Liver (tissue), 8 donors: ENCODE measurements at regions not wholly inside any gene's neighbourhood (a gene's known extent, or its start where the extent isn't known, plus 50 kb on each side); places are given as distances from the start of the nearest gene placed in this dataset.

ENCODE experiments used
- DNase-seq: peaks from one replicate; pipeline ENCODE4 v3.0.0-alpha.2; 2017; ENCODE audit warnings: low spot score
- H3K27ac ChIP-seq, 2 donors: one replicate each; pipeline ENCODE4 v1.7.0; 2013; ENCODE audit warnings: inconsistent platforms in 2 of 2, low read length in 2 of 2, control low read depth in 1 of 2, low read depth in 1 of 2, mild to moderate bottlenecking in 1 of 2
- H3K27me3 ChIP-seq, 4 donors: one replicate each; pipeline versions ENCODE4 v1.6.1 to v1.7.0; 2013; ENCODE audit warnings: low read length in 3 of 4, inconsistent platforms in 1 of 4, mild to moderate bottlenecking in 1 of 4, moderate library complexity in 1 of 4; ENCODE audit not compliant: control insufficient read depth in 4 of 4, insufficient read depth in 4 of 4
- H3K36me3 ChIP-seq, 4 donors: one replicate each; pipeline versions ENCODE4 v1.6.1 to v1.7.0; 2013; ENCODE audit warnings: low read length in 3 of 4, mild to moderate bottlenecking in 3 of 4, low read depth in 1 of 4, moderate library complexity in 1 of 4; ENCODE audit not compliant: control insufficient read depth in 4 of 4, insufficient read depth in 3 of 4
- H3K4me1 ChIP-seq, 4 donors: one replicate each; pipeline versions ENCODE4 v1.6.1 to v1.7.0; 2013; ENCODE audit warnings: low read length in 3 of 4, mild to moderate bottlenecking in 3 of 4, moderate library complexity in 1 of 4; ENCODE audit not compliant: control insufficient read depth in 4 of 4, insufficient read depth in 4 of 4
- H3K4me3 ChIP-seq, 3 donors: one replicate each; pipeline versions ENCODE4 v1.6.1 to v1.7.0; 2013; ENCODE audit warnings: low read length in 3 of 3, control low read depth in 1 of 3, low read depth in 1 of 3, mild to moderate bottlenecking in 1 of 3
- H3K9ac ChIP-seq, 2 donors: one replicate each; pipeline ENCODE4 v1.7.0; 2013; ENCODE audit warnings: low read length in 2 of 2, mild to moderate bottlenecking in 2 of 2, moderate library complexity in 2 of 2, control low read depth in 1 of 2, low read depth in 1 of 2
- H3K9me3 ChIP-seq, 4 donors: one replicate each; pipeline versions ENCODE4 v1.6.1 to v1.7.0; 2013; ENCODE audit warnings: low read length in 3 of 4; ENCODE audit not compliant: control insufficient read depth in 4 of 4
- EGR1 ChIP-seq, 2 donors: IDR thresholded peaks; 2 replicates each; pipeline ENCODE4 v1.6.1; 2016 to 2018; ENCODE audit warnings: antibody characterized with exemption in 2 of 2, low read depth in 2 of 2
- FOXA1 ChIP-seq: IDR thresholded peaks from 2 replicates; pipeline ENCODE4 v1.6.1; 2016; ENCODE audit warnings: antibody characterized with exemption
- FOXA2 ChIP-seq: IDR thresholded peaks from 2 replicates; pipeline ENCODE4 v1.6.1; 2016; ENCODE audit warnings: antibody characterized with exemption
- GABPA ChIP-seq, 2 donors: IDR thresholded peaks in 1 of 2; conservative IDR thresholded peaks in 1 of 2; 2 replicates each; pipeline ENCODE4 v1.6.1; 2016; ENCODE audit warnings: antibody characterized with exemption in 2 of 2, mild to moderate bottlenecking in 1 of 2, moderate library complexity in 1 of 2
- HNF4A ChIP-seq, 2 donors: conservative IDR thresholded peaks; 2 replicates each; pipeline ENCODE4 v1.6.1; 2016; ENCODE audit warnings: antibody characterized with exemption in 2 of 2, mild to moderate bottlenecking in 2 of 2
- HNF4G ChIP-seq: IDR thresholded peaks from 2 replicates; pipeline ENCODE4 v1.6.1; 2016; ENCODE audit warnings: antibody characterized with exemption
- JUND ChIP-seq, 2 donors: IDR thresholded peaks; 2 replicates each; pipeline ENCODE4 v1.6.1; 2016; ENCODE audit warnings: antibody characterized with exemption in 2 of 2
- NR2F2 ChIP-seq: IDR thresholded peaks from 2 replicates; pipeline ENCODE4 v1.6.1; 2016; ENCODE audit warnings: antibody characterized with exemption
- RAD21 ChIP-seq, 2 donors: IDR thresholded peaks; 2 replicates each; pipeline ENCODE4 v1.6.1; 2016; ENCODE audit warnings: antibody characterized with exemption in 2 of 2, mild to moderate bottlenecking in 2 of 2
- RXRA ChIP-seq, 2 donors: IDR thresholded peaks; 2 replicates each; pipeline ENCODE4 v1.6.1; 2017 to 2018; ENCODE audit warnings: antibody characterized with exemption in 2 of 2, mild to moderate bottlenecking in 1 of 2
- SP1 ChIP-seq: IDR thresholded peaks from 2 replicates; pipeline ENCODE4 v1.6.1; 2018; ENCODE audit warnings: antibody characterized with exemption, mild to moderate bottlenecking
- TAF1 ChIP-seq: conservative IDR thresholded peaks from 2 replicates; pipeline ENCODE4 v1.6.1; 2016; ENCODE audit warnings: antibody characterized with exemption, mild to moderate bottlenecking
- YY1 ChIP-seq: IDR thresholded peaks from 2 replicates; pipeline ENCODE4 v1.6.1; 2016; ENCODE audit warnings: antibody characterized with exemption, mild to moderate bottlenecking
- WGBS: extraction: QIAGEN DNeasy Blood & Tissue Kit; methylation state at CpG from one replicate; pipeline ENCODE4 v1.1.7; 2013; 5-methylcytosine and 5-hydroxymethylcytosine counted together
- TF ChIP-seq, protein P1 (sequence below): IDR thresholded peaks from 2 replicates; pipeline ENCODE4 v1.6.1; 2016; ENCODE audit warnings: antibody characterized with exemption
- TF ChIP-seq, protein P2 (sequence below): fragments of 150-350 bp; IDR thresholded peaks from 2 replicates; pipeline ENCODE4 v1.5.1; 2017; ENCODE audit warnings: improper control_type of control experiment, low read depth, low read length; ENCODE audit not compliant: missing input control
- TF ChIP-seq, protein P3 (sequence below): IDR thresholded peaks from 2 replicates; pipeline ENCODE4 v1.6.1; 2016; ENCODE audit warnings: antibody characterized with exemption, mild to moderate bottlenecking
- TF ChIP-seq, protein P4 (sequence below): IDR thresholded peaks from 2 replicates; pipeline ENCODE4 v1.6.1; 2016; ENCODE audit warnings: antibody characterized with exemption
- TF ChIP-seq, protein P5 (sequence below): IDR thresholded peaks from 2 replicates; pipeline ENCODE4 v1.6.1; 2016; ENCODE audit warnings: antibody characterized with exemption
- donor health status: healthy.
- donor health status: healthy.
- donor health status: healthy.
- donor health status: healthy.
- donor health status: healthy.

DNA sequence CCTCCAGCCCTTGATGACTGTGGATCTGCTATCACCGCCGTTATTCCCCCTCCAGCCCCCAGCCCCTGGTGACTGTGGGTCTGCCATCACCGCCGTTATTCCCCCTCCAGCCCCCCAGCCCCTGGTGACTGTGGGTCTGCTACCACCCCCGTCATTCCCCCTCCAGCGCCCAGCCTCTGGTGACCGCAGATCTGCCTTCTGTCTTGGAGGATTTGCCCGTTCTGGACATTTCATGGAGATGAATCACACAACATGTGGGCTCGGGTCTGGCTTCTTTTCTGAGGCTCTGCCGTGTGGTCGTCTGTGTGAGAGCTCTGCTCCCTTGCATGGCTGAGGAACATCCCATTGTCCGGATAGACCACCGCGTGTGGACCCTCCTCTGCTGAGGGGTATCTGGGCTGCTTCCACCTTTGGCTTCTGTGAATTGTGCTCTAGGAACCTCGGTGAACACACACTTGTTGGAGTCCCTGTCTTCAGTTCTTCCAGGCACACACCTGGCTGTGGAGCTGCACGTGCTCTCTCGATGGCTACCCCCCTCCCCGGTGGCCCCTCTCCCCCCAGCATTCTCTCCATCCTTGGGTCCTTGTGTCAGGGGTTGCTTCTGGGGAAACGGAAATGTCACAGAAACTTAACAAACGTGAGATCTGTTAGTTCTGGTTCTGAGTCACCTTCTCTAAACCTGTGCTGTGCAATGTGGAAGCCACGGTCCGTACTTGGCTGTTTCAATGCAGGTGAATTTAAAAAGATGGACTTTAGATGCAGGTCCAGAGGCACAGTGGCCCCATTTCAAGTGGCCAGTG lies 105.3 kb upstream of the COL5A1 start:
- H3K9me3 ChIP-seq, result peaks cover 0 to 3% (median 1%) of the 10 kb centered on the region in 4 donors
- 72% methylated on average over 22 of the region's 22 CpGs for WGBS
- no peak overlapping the region for H3K9ac ChIP-seq
- TF ChIP-seq, protein P1, sequence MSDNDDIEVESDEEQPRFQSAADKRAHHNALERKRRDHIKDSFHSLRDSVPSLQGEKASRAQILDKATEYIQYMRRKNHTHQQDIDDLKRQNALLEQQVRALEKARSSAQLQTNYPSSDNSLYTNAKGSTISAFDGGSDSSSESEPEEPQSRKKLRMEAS, result no peak
- TF ChIP-seq JUND (IDR thresholded peaks at IDR 0.05), result no peak
- no peak for TF ChIP-seq FOXA1
- TF ChIP-seq, protein P2, sequence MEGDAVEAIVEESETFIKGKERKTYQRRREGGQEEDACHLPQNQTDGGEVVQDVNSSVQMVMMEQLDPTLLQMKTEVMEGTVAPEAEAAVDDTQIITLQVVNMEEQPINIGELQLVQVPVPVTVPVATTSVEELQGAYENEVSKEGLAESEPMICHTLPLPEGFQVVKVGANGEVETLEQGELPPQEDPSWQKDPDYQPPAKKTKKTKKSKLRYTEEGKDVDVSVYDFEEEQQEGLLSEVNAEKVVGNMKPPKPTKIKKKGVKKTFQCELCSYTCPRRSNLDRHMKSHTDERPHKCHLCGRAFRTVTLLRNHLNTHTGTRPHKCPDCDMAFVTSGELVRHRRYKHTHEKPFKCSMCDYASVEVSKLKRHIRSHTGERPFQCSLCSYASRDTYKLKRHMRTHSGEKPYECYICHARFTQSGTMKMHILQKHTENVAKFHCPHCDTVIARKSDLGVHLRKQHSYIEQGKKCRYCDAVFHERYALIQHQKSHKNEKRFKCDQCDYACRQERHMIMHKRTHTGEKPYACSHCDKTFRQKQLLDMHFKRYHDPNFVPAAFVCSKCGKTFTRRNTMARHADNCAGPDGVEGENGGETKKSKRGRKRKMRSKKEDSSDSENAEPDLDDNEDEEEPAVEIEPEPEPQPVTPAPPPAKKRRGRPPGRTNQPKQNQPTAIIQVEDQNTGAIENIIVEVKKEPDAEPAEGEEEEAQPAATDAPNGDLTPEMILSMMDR, result no peak
- no peak for TF ChIP-seq YY1
- TF ChIP-seq, protein P3, sequence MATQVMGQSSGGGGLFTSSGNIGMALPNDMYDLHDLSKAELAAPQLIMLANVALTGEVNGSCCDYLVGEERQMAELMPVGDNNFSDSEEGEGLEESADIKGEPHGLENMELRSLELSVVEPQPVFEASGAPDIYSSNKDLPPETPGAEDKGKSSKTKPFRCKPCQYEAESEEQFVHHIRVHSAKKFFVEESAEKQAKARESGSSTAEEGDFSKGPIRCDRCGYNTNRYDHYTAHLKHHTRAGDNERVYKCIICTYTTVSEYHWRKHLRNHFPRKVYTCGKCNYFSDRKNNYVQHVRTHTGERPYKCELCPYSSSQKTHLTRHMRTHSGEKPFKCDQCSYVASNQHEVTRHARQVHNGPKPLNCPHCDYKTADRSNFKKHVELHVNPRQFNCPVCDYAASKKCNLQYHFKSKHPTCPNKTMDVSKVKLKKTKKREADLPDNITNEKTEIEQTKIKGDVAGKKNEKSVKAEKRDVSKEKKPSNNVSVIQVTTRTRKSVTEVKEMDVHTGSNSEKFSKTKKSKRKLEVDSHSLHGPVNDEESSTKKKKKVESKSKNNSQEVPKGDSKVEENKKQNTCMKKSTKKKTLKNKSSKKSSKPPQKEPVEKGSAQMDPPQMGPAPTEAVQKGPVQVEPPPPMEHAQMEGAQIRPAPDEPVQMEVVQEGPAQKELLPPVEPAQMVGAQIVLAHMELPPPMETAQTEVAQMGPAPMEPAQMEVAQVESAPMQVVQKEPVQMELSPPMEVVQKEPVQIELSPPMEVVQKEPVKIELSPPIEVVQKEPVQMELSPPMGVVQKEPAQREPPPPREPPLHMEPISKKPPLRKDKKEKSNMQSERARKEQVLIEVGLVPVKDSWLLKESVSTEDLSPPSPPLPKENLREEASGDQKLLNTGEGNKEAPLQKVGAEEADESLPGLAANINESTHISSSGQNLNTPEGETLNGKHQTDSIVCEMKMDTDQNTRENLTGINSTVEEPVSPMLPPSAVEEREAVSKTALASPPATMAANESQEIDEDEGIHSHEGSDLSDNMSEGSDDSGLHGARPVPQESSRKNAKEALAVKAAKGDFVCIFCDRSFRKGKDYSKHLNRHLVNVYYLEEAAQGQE, result no peak
- TF ChIP-seq RAD21 (IDR thresholded peaks at IDR 0.05), result no peak
- TF ChIP-seq HNF4G, result no peak
- no peak for TF ChIP-seq GABPA (IDR thresholded peaks at IDR 0.05 in 1 of 2, conservative IDR thresholded peaks at IDR 0.05 in 1 of 2)
- no peak for TF ChIP-seq TAF1
- TF ChIP-seq HNF4A (conservative IDR thresholded peaks at IDR 0.05), result no peak
- no peak for TF ChIP-seq RXRA (IDR thresholded peaks at IDR 0.05)
- TF ChIP-seq EGR1 (IDR thresholded peaks at IDR 0.05; ENCODE audit: low read depth in 2 of 2), result no peak
- TF ChIP-seq SP1, result no peak
- TF ChIP-seq, protein P4, sequence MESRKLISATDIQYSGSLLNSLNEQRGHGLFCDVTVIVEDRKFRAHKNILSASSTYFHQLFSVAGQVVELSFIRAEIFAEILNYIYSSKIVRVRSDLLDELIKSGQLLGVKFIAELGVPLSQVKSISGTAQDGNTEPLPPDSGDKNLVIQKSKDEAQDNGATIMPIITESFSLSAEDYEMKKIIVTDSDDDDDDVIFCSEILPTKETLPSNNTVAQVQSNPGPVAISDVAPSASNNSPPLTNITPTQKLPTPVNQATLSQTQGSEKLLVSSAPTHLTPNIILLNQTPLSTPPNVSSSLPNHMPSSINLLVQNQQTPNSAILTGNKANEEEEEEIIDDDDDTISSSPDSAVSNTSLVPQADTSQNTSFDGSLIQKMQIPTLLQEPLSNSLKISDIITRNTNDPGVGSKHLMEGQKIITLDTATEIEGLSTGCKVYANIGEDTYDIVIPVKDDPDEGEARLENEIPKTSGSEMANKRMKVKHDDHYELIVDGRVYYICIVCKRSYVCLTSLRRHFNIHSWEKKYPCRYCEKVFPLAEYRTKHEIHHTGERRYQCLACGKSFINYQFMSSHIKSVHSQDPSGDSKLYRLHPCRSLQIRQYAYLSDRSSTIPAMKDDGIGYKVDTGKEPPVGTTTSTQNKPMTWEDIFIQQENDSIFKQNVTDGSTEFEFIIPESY, result no peak
- no peak for TF ChIP-seq NR2F2
- TF ChIP-seq, protein P5, sequence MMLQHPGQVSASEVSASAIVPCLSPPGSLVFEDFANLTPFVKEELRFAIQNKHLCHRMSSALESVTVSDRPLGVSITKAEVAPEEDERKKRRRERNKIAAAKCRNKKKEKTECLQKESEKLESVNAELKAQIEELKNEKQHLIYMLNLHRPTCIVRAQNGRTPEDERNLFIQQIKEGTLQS, result no peak
- no peak for TF ChIP-seq FOXA2
- H3K27ac ChIP-seq, result no peak overlapping the region
- peaks cover 0 to 7% (median 2%) of the 10 kb centered on the region in 4 donors for H3K27me3 ChIP-seq
- H3K4me1 ChIP-seq, result no peaks in the 10 kb centered on the region
- H3K36me3 ChIP-seq, result no peaks in the 10 kb centered on the region
- DNase-seq, result no peak
- no peak overlapping the region for H3K4me3 ChIP-seq
